Right lobe of liver (tissue), 4 donors: ENCODE measurements at regions not wholly inside any gene's neighbourhood (a gene's known extent, or its start where the extent isn't known, plus 50 kb on each side); places are given as distances from the start of the nearest gene placed in this dataset.

Experiments
- CTCF ChIP-seq, 4 donors: fragments of 200-600 bp in 3 of 4; fragments of 450-650 bp in 1 of 4; IDR thresholded peaks; one replicate each; pipeline versions ENCODE4 v1.5.1 to v1.8.0; 2016 to 2022; ENCODE audit warnings: antibody characterized with exemption in 4 of 4, mild to moderate bottlenecking in 2 of 4
- POLR2A ChIP-seq: fragments of 450-650 bp; IDR thresholded peaks from one replicate; pipeline ENCODE4 v1.6.1; 2017; ENCODE audit warnings: antibody characterized with exemption, mild to moderate bottlenecking
- donor health status: DM: no; HTN: no; CAD: no.
- donor health status: DM: no; HTN: no; CAD: no.
- donor health status: DM: no; HTN: yes; CAD: no.

DNA sequence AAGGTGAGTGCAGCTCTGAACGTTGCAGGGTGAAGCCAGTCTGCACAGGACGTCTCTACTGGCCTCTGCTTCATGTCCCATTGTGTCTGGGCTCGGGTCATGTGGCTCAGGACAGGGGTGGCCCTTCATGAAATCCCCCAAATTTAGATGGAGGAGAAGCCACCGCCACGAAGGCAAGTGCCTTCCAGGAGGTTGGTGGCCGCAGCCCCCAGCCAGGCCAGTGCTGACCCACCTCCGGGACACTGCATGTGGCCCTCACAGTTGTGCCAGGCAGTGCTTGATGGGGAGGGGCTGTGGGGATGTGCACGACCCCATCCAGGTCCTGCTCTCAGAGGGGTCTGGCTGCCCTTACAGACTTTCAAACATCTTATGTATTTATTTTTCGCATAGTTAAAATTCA, 1311.1 kb downstream of the BRD1 start:
- no peak for TF ChIP-seq CTCF (IDR thresholded peaks at IDR 0.05)
- no peak for TF ChIP-seq POLR2A
